Endodermal cell (in vitro differentiated cells): ENCODE measurements at regions not wholly inside any gene's neighbourhood (a gene's known extent, or its start where the extent isn't known, plus 50 kb on each side); places are given as distances from the start of the nearest gene placed in this dataset.
"Not testable (repeated sequence)": the region's sequence is repeated elsewhere in the genome, so short reads cannot be mapped to it uniquely, and the experiment has no call there.

Source experiments
- DNase-seq: peaks from one replicate; pipeline ENCODE4 v3.0.0-alpha.2; 2017
- H3K27ac ChIP-seq: 2 replicates; pipeline ENCODE4 v1.5.1; 2013; ENCODE audit warnings: mild to moderate bottlenecking, low read depth, low read length, moderate library complexity
- H3K27me3 ChIP-seq: 2 replicates; pipeline ENCODE4 v1.6.1; 2013; ENCODE audit warnings: mild to moderate bottlenecking, low read length, moderate library complexity; ENCODE audit not compliant: insufficient read depth, control insufficient read depth, poor library complexity, severe bottlenecking
- H3K36me3 ChIP-seq: 2 replicates; pipeline ENCODE4 v1.7.0; 2013; ENCODE audit warnings: mild to moderate bottlenecking, low read length, moderate library complexity; ENCODE audit not compliant: control insufficient read depth, insufficient read depth
- H3K4me1 ChIP-seq: one replicate; pipeline ENCODE4 v1.7.0; 2013; ENCODE audit warnings: low read length; ENCODE audit not compliant: control insufficient read depth, insufficient read depth
- H3K4me3 ChIP-seq: 2 replicates; pipeline ENCODE4 v1.5.1; 2013; ENCODE audit warnings: mild to moderate bottlenecking, low read length, moderate library complexity
- H3K9ac ChIP-seq: 2 replicates; pipeline ENCODE4 v1.6.1; 2013; ENCODE audit warnings: mild to moderate bottlenecking, low read length, moderate library complexity; ENCODE audit not compliant: poor library complexity, severe bottlenecking; ENCODE audit errors: extremely low read depth
- H3K9me3 ChIP-seq: 2 replicates; pipeline ENCODE4 v1.6.1; 2013; ENCODE audit warnings: mild to moderate bottlenecking, low read length, moderate library complexity; ENCODE audit not compliant: control insufficient read depth
- H3K27ac Mint-ChIP-seq: 2 replicates; pipeline ENCODE4 v1.8.0; 2020; ENCODE audit warnings: mixed read lengths
- H3K27me3 Mint-ChIP-seq: 2 replicates; pipeline ENCODE4 v1.8.0; 2021; ENCODE audit warnings: mild to moderate bottlenecking, mixed read lengths; ENCODE audit not compliant: insufficient read depth
- H3K36me3 Mint-ChIP-seq: 2 replicates; pipeline ENCODE4 v1.8.0; 2020; ENCODE audit warnings: low read depth, mixed read lengths
- H3K4me1 Mint-ChIP-seq: 2 replicates; pipeline ENCODE4 v1.8.0; 2020; ENCODE audit warnings: mixed read lengths
- H3K4me3 Mint-ChIP-seq: 2 replicates; pipeline ENCODE4 v1.8.0; 2020; ENCODE audit warnings: mild to moderate bottlenecking, moderate library complexity, mixed read lengths
- H3K9me3 Mint-ChIP-seq: 2 replicates; pipeline ENCODE4 v1.8.0; 2020; ENCODE audit warnings: mild to moderate bottlenecking, mixed read lengths
- WGBS, 2 experiments: methylation state at CpG; one replicate each; pipeline versions ENCODE4 v1.1.5 to v1.1.7; 2013; ENCODE audit warnings: missing lambda C conversion rate in 2 of 2, mixed read lengths in 1 of 2; ENCODE audit not compliant: insufficient coverage in 1 of 2, insufficient read length in 1 of 2; 5-methylcytosine and 5-hydroxymethylcytosine counted together
- TF ChIP-seq, protein P1 (sequence below): fragments of 200-600 bp; sonication (generic); conservative IDR thresholded peaks from 2 replicates; pipeline ENCODE4 v1.5.0; 2021; ENCODE audit warnings: antibody characterized with exemption, mild to moderate bottlenecking

DNA sequence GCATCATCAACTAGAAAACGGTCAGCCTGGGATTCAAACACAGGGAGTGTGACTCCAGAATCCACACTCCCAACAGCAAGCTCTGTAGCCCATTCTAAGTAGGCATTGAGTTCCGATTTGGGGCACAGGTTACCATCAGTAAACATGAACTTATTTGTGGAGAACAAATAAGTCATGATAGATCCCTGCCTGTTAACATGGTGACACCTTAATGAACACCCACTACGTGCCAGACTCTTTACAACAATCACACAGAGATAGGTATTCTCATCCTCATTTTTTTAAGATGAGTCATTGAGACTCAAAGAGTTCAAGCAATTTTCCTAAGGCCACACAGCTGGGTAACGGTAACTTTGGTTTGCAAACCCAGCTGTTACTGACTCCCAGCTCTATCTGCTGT, 91.5 kb downstream of the LYZL2 start:
- Histone ChIP-seq H3K9ac (peak overlapping the region; percentile 66), H3K9me3 (peaks cover 13% of the 10 kb centered on the region), H3K27me3 (no peaks in the 10 kb centered on the region), H3K4me1 (no peaks in the 10 kb centered on the region), H3K27ac (peak overlapping the region; percentile 55), H3K36me3 (no peaks in the 10 kb centered on the region), H3K4me3 (no peak overlapping the region)
- 25 to 36% methylated on average over 4 of the region's 4 CpGs for WGBS, 2 experiments
- peak; percentile 75 for DNase-seq
- Mint-ChIP-seq H3K9me3 (peaks cover 2% of the 10 kb centered on the region), H3K4me3 (no peak overlapping the region), H3K36me3 (no peaks in the 10 kb centered on the region), H3K4me1 (peaks cover 30% of the 10 kb centered on the region), H3K27ac (peak overlapping the region; percentile 82), H3K27me3 (no peaks in the 10 kb centered on the region)
- TF ChIP-seq, protein P1, sequence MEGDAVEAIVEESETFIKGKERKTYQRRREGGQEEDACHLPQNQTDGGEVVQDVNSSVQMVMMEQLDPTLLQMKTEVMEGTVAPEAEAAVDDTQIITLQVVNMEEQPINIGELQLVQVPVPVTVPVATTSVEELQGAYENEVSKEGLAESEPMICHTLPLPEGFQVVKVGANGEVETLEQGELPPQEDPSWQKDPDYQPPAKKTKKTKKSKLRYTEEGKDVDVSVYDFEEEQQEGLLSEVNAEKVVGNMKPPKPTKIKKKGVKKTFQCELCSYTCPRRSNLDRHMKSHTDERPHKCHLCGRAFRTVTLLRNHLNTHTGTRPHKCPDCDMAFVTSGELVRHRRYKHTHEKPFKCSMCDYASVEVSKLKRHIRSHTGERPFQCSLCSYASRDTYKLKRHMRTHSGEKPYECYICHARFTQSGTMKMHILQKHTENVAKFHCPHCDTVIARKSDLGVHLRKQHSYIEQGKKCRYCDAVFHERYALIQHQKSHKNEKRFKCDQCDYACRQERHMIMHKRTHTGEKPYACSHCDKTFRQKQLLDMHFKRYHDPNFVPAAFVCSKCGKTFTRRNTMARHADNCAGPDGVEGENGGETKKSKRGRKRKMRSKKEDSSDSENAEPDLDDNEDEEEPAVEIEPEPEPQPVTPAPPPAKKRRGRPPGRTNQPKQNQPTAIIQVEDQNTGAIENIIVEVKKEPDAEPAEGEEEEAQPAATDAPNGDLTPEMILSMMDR, result no peak

GRCh38 chr10:30537586-30537985, 92.0 kb downstream of the LYZL2 start:
- peak overlapping the region; percentile 3 for H3K27ac ChIP-seq
- no peaks in the 10 kb centered on the region for H3K27me3 Mint-ChIP-seq
- DNase-seq, result no peak
- peak overlapping the region; percentile 66 for H3K9ac ChIP-seq
- no peaks in the 10 kb centered on the region for H3K4me1 ChIP-seq
- no peak overlapping the region for H3K4me3 Mint-ChIP-seq
- H3K4me1 Mint-ChIP-seq, result peaks cover 26% of the 10 kb centered on the region
- TF ChIP-seq, protein P1, result no peak
- H3K36me3 Mint-ChIP-seq, result no peaks in the 10 kb centered on the region
- H3K27me3 ChIP-seq, result no peaks in the 10 kb centered on the region
- peaks cover 2% of the 10 kb centered on the region for H3K9me3 Mint-ChIP-seq
- 78% methylated on average over 1 of the region's 2 CpGs; no CpG with 5 or more reads in 1 of the 2 experiments for WGBS, 2 experiments
- H3K36me3 ChIP-seq, result no peaks in the 10 kb centered on the region
- H3K27ac Mint-ChIP-seq, result peak overlapping the region; percentile 82
- H3K9me3 ChIP-seq, result peaks cover 13% of the 10 kb centered on the region
- H3K4me3 ChIP-seq, result no peak overlapping the region

GRCh38 chr10:30537158-30537557, 92.4 kb downstream of the LYZL2 start:
- H3K36me3 Mint-ChIP-seq, H3K27me3 ChIP-seq, H3K4me3 Mint-ChIP-seq, H3K27me3 Mint-ChIP-seq, H3K4me1 ChIP-seq, H3K36me3 ChIP-seq, DNase-seq, H3K9me3 Mint-ChIP-seq, H3K4me3 ChIP-seq: not testable (repeated sequence)
- Histone ChIP-seq H3K9ac (peak overlapping the region; percentile 66), H3K27ac (peak overlapping the region; percentile 3), H3K9me3 (peaks cover 13% of the 10 kb centered on the region)
- peaks cover 26% of the 10 kb centered on the region for H3K4me1 Mint-ChIP-seq
- peak overlapping the region; percentile 82 for H3K27ac Mint-ChIP-seq
- 71% methylated on average over 1 of the region's 1 CpG; no CpG with 5 or more reads in 1 of the 2 experiments for WGBS, 2 experiments

- 83 to 90% methylated on average over 4 of the region's 4 CpGs for WGBS, 2 experiments
- Mint-ChIP-seq H3K27ac (peak overlapping the region; percentile 82), H3K4me3 (no peak overlapping the region), H3K4me1 (peaks cover 26% of the 10 kb centered on the region), H3K36me3 (no peaks in the 10 kb centered on the region), H3K27me3 (no peaks in the 10 kb centered on the region), H3K9me3 (peaks cover 2% of the 10 kb centered on the region)
- H3K4me1 ChIP-seq, result no peaks in the 10 kb centered on the region
- H3K9ac ChIP-seq, result no peak overlapping the region
- DNase-seq, result no peak
- peaks cover 13% of the 10 kb centered on the region for H3K9me3 ChIP-seq
- H3K27me3 ChIP-seq, result no peaks in the 10 kb centered on the region
- H3K36me3 ChIP-seq, result no peaks in the 10 kb centered on the region
- TF ChIP-seq, protein P1, result no peak
- no peak overlapping the region for H3K4me3 ChIP-seq
- H3K27ac ChIP-seq, result no peak overlapping the region
These were observed 93.0 kb downstream of the LYZL2 start for GRCh38 chr10:30536578-30536977.
